ENCODE measurements at regions not wholly inside any gene's neighbourhood (a gene's known extent, or its start where the extent isn't known, plus 50 kb on each side); places are given as distances from the start of the nearest gene placed in this dataset.

DNA sequence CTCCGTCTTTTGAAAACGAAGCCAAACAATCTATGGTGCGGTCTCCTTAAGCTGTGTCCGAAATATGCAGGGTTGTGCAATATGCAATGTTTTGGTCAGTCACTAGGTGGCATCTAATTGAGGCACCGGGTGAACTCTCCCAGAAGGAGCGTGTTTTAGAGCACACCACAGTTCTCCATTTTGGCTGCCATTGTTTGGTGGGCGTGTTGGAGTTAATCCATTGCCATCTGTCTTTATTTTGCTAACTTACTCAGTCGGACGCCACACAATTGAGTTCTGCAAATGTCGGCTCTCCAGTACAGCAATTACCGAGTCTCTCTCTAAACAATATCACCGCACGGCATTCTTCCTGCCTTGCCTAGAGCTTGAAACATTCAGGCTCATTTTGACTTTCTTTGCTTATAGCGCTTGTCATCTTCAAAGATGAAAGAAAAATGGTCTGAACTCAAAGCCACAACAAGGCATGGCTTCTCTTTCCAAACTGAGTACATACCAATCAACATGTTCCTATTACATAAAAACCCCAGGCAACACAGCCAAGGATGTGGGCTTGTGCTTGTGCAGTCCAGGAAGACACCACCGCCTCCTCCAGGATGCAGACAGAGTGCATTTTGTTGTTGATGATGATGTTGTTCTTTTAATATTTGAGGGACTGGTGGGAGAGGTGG, 182.0 kb upstream of the SERP2 start (continued):
- TF ChIP-seq, protein P1, sequence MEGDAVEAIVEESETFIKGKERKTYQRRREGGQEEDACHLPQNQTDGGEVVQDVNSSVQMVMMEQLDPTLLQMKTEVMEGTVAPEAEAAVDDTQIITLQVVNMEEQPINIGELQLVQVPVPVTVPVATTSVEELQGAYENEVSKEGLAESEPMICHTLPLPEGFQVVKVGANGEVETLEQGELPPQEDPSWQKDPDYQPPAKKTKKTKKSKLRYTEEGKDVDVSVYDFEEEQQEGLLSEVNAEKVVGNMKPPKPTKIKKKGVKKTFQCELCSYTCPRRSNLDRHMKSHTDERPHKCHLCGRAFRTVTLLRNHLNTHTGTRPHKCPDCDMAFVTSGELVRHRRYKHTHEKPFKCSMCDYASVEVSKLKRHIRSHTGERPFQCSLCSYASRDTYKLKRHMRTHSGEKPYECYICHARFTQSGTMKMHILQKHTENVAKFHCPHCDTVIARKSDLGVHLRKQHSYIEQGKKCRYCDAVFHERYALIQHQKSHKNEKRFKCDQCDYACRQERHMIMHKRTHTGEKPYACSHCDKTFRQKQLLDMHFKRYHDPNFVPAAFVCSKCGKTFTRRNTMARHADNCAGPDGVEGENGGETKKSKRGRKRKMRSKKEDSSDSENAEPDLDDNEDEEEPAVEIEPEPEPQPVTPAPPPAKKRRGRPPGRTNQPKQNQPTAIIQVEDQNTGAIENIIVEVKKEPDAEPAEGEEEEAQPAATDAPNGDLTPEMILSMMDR (IDR thresholded peaks at IDR 0.05; ENCODE audit: control extremely low read depth in 1 of 3, insufficient read depth in 1 of 3, low read depth in 1 of 3, low read length in 3 of 3), result peak; percentile 35 to 82 (median 59)
- TF ChIP-seq CHD2 (IDR thresholded peaks at IDR 0.05; ENCODE audit: low read length) (no peak), YY1 (IDR thresholded peaks at IDR 0.05; ENCODE audit: low read depth, low read length) (peak; percentile 94), RNF2 (IDR thresholded peaks at IDR 0.05; ENCODE audit: borderline replicate concordance, low read depth, low read length, missing control alignments, poor library complexity, severe bottlenecking) (no peak), JUN (IDR thresholded peaks at IDR 0.05; ENCODE audit: low read depth, low read length) (no peak), TAF1 (IDR thresholded peaks at IDR 0.05; ENCODE audit: low read depth, low read length) (0 out of 2 replicates have a peak, but pooled peaks have one; percentile 30), SP4 (IDR thresholded peaks at IDR 0.05; ENCODE audit: low read length) (no peak), JUND (IDR thresholded peaks at IDR 0.05; ENCODE audit: low read length) (no peak), POLR2A (IDR thresholded peaks at IDR 0.05; ENCODE audit: control extremely low read depth in 1 of 2, low read depth in 2 of 2, low read length in 2 of 2) (no peak), ZNF274 (IDR thresholded peaks at IDR 0.05; ENCODE audit: borderline replicate concordance, extremely low read depth, low read length) (no peak), BACH1 (IDR thresholded peaks at IDR 0.05; ENCODE audit: low read length) (no peak)
